HG03064 (cell line): ENCODE measurements at regions not wholly inside any gene's neighbourhood (a gene's known extent, or its start where the extent isn't known, plus 50 kb on each side); places are given as distances from the start of the nearest gene placed in this dataset.

Experiments
- ATAC-seq: cut with Tn5 transposase; IDR thresholded peaks from one replicate; pipeline ENCODE4 v1.9.1; 2021; ENCODE audit warnings: low read depth; ENCODE audit not compliant: unreplicated experiment

GRCh38 chr20:39633689-39634088 lies 671.5 kb downstream of the DHX35 start:
- ATAC-seq: no peak

- no peak for ATAC-seq
These were observed 670.6 kb downstream of the DHX35 start for GRCh38 chr20:39632757-39633156.

- ATAC-seq: no peak
These were observed 670.0 kb downstream of the DHX35 start for GRCh38 chr20:39632176-39632575.

GRCh38 chr20:39631557-39631956 lies 669.4 kb downstream of the DHX35 start:
- ATAC-seq: no peak

- no peak for ATAC-seq
These were observed 668.2 kb downstream of the DHX35 start for GRCh38 chr20:39630215-39630908.

- ATAC-seq: no peak
These were observed 665.6 kb downstream of the DHX35 start for GRCh38 chr20:39627765-39628164.

- ATAC-seq: no peak
These were observed 662.2 kb downstream of the DHX35 start for GRCh38 chr20:39624316-39624715.

GRCh38 chr20:39623584-39624234 lies 661.6 kb downstream of the DHX35 start:
- ATAC-seq: no peak

GRCh38 chr20:39619271-39619785 lies 657.2 kb downstream of the DHX35 start:
- ATAC-seq: no peak

GRCh38 chr20:39611901-39612300 lies 649.8 kb downstream of the DHX35 start:
- ATAC-seq: no peak

GRCh38 chr20:39607141-39607540 lies 645.0 kb downstream of the DHX35 start:
- no peak for ATAC-seq

GRCh38 chr20:39605908-39606307 lies 643.8 kb downstream of the DHX35 start:
- no peak for ATAC-seq

- ATAC-seq: no peak
These were observed 643.2 kb downstream of the DHX35 start for GRCh38 chr20:39605361-39605760.

- ATAC-seq: no peak
These were observed 641.1 kb downstream of the DHX35 start for GRCh38 chr20:39603219-39603618.

- ATAC-seq: no peak
These were observed 640.5 kb downstream of the DHX35 start for GRCh38 chr20:39602649-39603048.

- ATAC-seq: no peak
These were observed 638.7 kb downstream of the DHX35 start for GRCh38 chr20:39600871-39601270.

- ATAC-seq: no peak
These were observed 638.0 kb downstream of the DHX35 start for GRCh38 chr20:39600156-39600555.

- no peak for ATAC-seq
These were observed 634.4 kb downstream of the DHX35 start for GRCh38 chr20:39596554-39596953.

GRCh38 chr20:39592371-39592770 lies 630.2 kb downstream of the DHX35 start:
- no peak for ATAC-seq

GRCh38 chr20:39588148-39588757 lies 626.1 kb downstream of the DHX35 start:
- ATAC-seq: no peak

- ATAC-seq: no peak
These were observed 618.9 kb downstream of the DHX35 start for GRCh38 chr20:39581034-39581433.

- ATAC-seq: no peak
These were observed 614.6 kb downstream of the DHX35 start for GRCh38 chr20:39576771-39577170.
